PC-3 (cell line): ENCODE measurements at regions not wholly inside any gene's neighbourhood (a gene's known extent, or its start where the extent isn't known, plus 50 kb on each side); places are given as distances from the start of the nearest gene placed in this dataset.

Experiments used
- ATAC-seq: fragments of 200-7000 bp; cut with Tn5 transposase; 2 replicates; pipeline ENCODE4 v1.9.1; 2020; ENCODE audit warnings: mild to moderate bottlenecking, moderate library complexity
- BruUV-seq: library from RNA; stranded (reverse); fragments of 400-500 nt; replicated peaks from 2 replicates; lab custom pipeline; 2021; lab: Mats Ljungman, UMichigan
- CTCF ChIA-PET: fragments of 300-600 bp; sonication (Branson Sonifier 250); formaldehyde crosslinking; loops from one replicate; lab custom pipeline; 2022; ENCODE audit warnings: antibody characterized with exemption; lab: Charles Lee
- POLR2A ChIA-PET: fragments of 300-600 bp; sonication (Branson Sonifier 250); formaldehyde crosslinking; loops from one replicate; lab custom pipeline; 2022; ENCODE audit warnings: antibody characterized with exemption; ENCODE audit not compliant: unreplicated experiment; lab: Charles Lee
- DNase-seq: peaks from one replicate; pipeline ENCODE4 v3.0.0-alpha.2; 2015
- H2AFZ ChIP-seq: fragments of 300-600 bp; sonication (generic); 2 replicates; pipeline ENCODE4 v1.6.0; 2016; ENCODE audit warnings: antibody characterized with exemption, low read length
- H3F3A ChIP-seq: fragments of 300-600 bp; sonication (generic); one replicate; pipeline ENCODE4 v1.6.0; 2017; ENCODE audit warnings: antibody characterized with exemption, low read length, control low read depth, mild to moderate bottlenecking; ENCODE audit not compliant: unreplicated experiment
- H3K27ac ChIP-seq: fragments of 300-600 bp; sonication (generic); 2 replicates; pipeline ENCODE4 v1.5.1; 2016; ENCODE audit warnings: mild to moderate bottlenecking, low read length
- H3K27me3 ChIP-seq: fragments of 300-600 bp; sonication (generic); 2 replicates; pipeline ENCODE4 v1.6.1; 2016; ENCODE audit warnings: low read length, mixed read lengths
- H3K36me3 ChIP-seq: fragments of 300-600 bp; sonication (generic); 2 replicates; pipeline ENCODE4 v1.6.1; 2016; ENCODE audit warnings: low read depth, mixed run types, low read length, mixed read lengths
- H3K4me1 ChIP-seq: fragments of 300-600 bp; sonication (generic); 2 replicates; pipeline ENCODE4 v1.5.1; 2016; ENCODE audit warnings: low read length; ENCODE audit not compliant: insufficient read depth
- H3K4me2 ChIP-seq: fragments of 300-600 bp; sonication (generic); 2 replicates; pipeline ENCODE4 v1.6.0; 2016; ENCODE audit warnings: low read length
- H3K4me3 ChIP-seq: fragments of 300-600 bp; sonication (generic); 2 replicates; pipeline ENCODE4 v1.5.1; 2016; ENCODE audit warnings: mild to moderate bottlenecking, low read length, mixed read lengths
- H3K79me2 ChIP-seq: fragments of 300-600 bp; sonication (generic); 2 replicates; pipeline ENCODE4 v1.6.1; 2017; ENCODE audit warnings: low read length, mixed read lengths
- H3K9ac ChIP-seq: fragments of 300-600 bp; sonication (generic); 2 replicates; pipeline ENCODE4 v1.6.0; 2016; ENCODE audit warnings: mild to moderate bottlenecking, low read length
- H3K9me2 ChIP-seq: fragments of 300-600 bp; sonication (generic); replicated peaks from 2 replicates; pipeline ENCODE4 v1.6.1; 2016; ENCODE audit warnings: mixed run types, low read length, mixed read lengths
- H3K9me3 ChIP-seq: fragments of 300-600 bp; sonication (generic); 2 replicates; pipeline ENCODE4 v1.6.1; 2016; ENCODE audit warnings: low read length, mixed read lengths
- H4K20me1 ChIP-seq: fragments of 300-600 bp; sonication (generic); 2 replicates; pipeline ENCODE4 v1.6.1; 2016; ENCODE audit warnings: low read length, mixed read lengths
- CTCF ChIP-seq: fragments of 300-600 bp; sonication (generic); conservative IDR thresholded peaks from 2 replicates; pipeline ENCODE4 v1.5.1; 2017; ENCODE audit warnings: antibody characterized with exemption, low read depth, mild to moderate bottlenecking, low read length
- EZH2 ChIP-seq: fragments of 300-600 bp; sonication (generic); IDR thresholded peaks from one replicate; pipeline ENCODE4 v1.6.1; 2017; ENCODE audit warnings: antibody characterized with exemption, mild to moderate bottlenecking, low read length; ENCODE audit not compliant: unreplicated experiment
- EZH2phosphoT487 ChIP-seq: fragments of 300-600 bp; sonication (generic); IDR thresholded peaks from 2 replicates; pipeline ENCODE4 v1.6.1; 2018; ENCODE audit warnings: mild to moderate bottlenecking, antibody characterized with exemption, low read length, borderline replicate concordance
- intact Hi-C: fragments of 100-400 bp; cut with micrococcal nuclease; formaldehyde crosslinking; loops from 2 replicates; pipeline ENCODE4 v1.9.0; 2023

GRCh38 chr5:155504606-155505005 is 491.1 kb downstream of the KIF4B start:
- ChIA-PET POLR2A (no interaction called here), CTCF (no interaction called here)
- Histone ChIP-seq H3K4me2 (no peak overlapping the region), H3K9me3 (0 out of 2 replicates have a peak, but pooled peaks cover 3% of the 10 kb centered on the region), H3K79me2 (no peaks in the 10 kb centered on the region), H3K36me3 (no peaks in the 10 kb centered on the region), H3K9ac (no peak overlapping the region), H4K20me1 (no peaks in the 10 kb centered on the region), H2AFZ (no peak overlapping the region), H3K4me1 (no peaks in the 10 kb centered on the region), H3F3A (no peaks in the 10 kb centered on the region), H3K9me2 (no peaks in the 10 kb centered on the region), H3K27ac (no peak overlapping the region), H3K27me3 (no peaks in the 10 kb centered on the region), H3K4me3 (no peak overlapping the region)
- no peak for DNase-seq
- TF ChIP-seq CTCF (no peak), EZH2phosphoT487 (no peak), EZH2 (no peak)
- no peak for ATAC-seq
- no TSS peak for BruUV-seq
- intact Hi-C loops = no loop called here

- H3K27ac ChIP-seq = no peak overlapping the region
- no peak overlapping the region for H3K4me2 ChIP-seq
- ChIA-PET CTCF (no interaction called here), POLR2A (no interaction called here)
- H2AFZ ChIP-seq = no peak overlapping the region
- no peaks in the 10 kb centered on the region for H4K20me1 ChIP-seq
- no peaks in the 10 kb centered on the region for H3K27me3 ChIP-seq
- ATAC-seq (no peak), DNase-seq (no peak)
- H3K79me2 ChIP-seq = no peaks in the 10 kb centered on the region
- no peaks in the 10 kb centered on the region for H3F3A ChIP-seq
- H3K9ac ChIP-seq = no peak overlapping the region
- intact Hi-C loops = no loop called here
- H3K36me3 ChIP-seq = no peaks in the 10 kb centered on the region
- no peaks in the 10 kb centered on the region for H3K4me1 ChIP-seq
- no peak overlapping the region for H3K4me3 ChIP-seq
- TF ChIP-seq EZH2 (no peak), CTCF (no peak), EZH2phosphoT487 (no peak)
- H3K9me3 ChIP-seq = 0 out of 2 replicates have a peak, but pooled peaks cover 4% of the 10 kb centered on the region
- BruUV-seq = no TSS peak
- no peaks in the 10 kb centered on the region for H3K9me2 ChIP-seq
These were observed 493.8 kb downstream of the KIF4B start for GRCh38 chr5:155507363-155507762.

GRCh38 chr5:155508673-155509072 is 495.1 kb downstream of the KIF4B start:
- no peak for ATAC-seq
- Histone ChIP-seq H3K4me3 (no peak overlapping the region), H3F3A (no peaks in the 10 kb centered on the region), H3K4me2 (no peak overlapping the region), H3K36me3 (no peaks in the 10 kb centered on the region), H2AFZ (no peak overlapping the region), H3K9ac (no peak overlapping the region), H3K79me2 (no peaks in the 10 kb centered on the region), H3K27me3 (no peaks in the 10 kb centered on the region), H4K20me1 (no peaks in the 10 kb centered on the region), H3K4me1 (no peaks in the 10 kb centered on the region), H3K27ac (no peak overlapping the region), H3K9me2 (no peaks in the 10 kb centered on the region), H3K9me3 (0 out of 2 replicates have a peak, but pooled peaks cover 4% of the 10 kb centered on the region)
- TF ChIP-seq EZH2phosphoT487 (no peak), CTCF (no peak), EZH2 (no peak)
- BruUV-seq = no TSS peak
- no peak for DNase-seq
- ChIA-PET CTCF (no interaction called here), POLR2A (no interaction called here)
- intact Hi-C loops = no loop called here
